NCI-H146 treated with DMSO at 0.1 percent for 48 hours (cell line): ENCODE measurements at regions not wholly inside any gene's neighbourhood (a gene's known extent, or its start where the extent isn't known, plus 50 kb on each side); places are given as distances from the start of the nearest gene placed in this dataset.
"Not testable (repeated sequence)": the region's sequence is repeated elsewhere in the genome, so short reads cannot be mapped to it uniquely, and the experiment has no call there.

Experiments used
- DNase-seq: peaks from one replicate; lab custom pipeline; 2025; ENCODE audit not compliant: unreplicated experiment; lab: John Stamatoyannopoulos, UW

DNA sequence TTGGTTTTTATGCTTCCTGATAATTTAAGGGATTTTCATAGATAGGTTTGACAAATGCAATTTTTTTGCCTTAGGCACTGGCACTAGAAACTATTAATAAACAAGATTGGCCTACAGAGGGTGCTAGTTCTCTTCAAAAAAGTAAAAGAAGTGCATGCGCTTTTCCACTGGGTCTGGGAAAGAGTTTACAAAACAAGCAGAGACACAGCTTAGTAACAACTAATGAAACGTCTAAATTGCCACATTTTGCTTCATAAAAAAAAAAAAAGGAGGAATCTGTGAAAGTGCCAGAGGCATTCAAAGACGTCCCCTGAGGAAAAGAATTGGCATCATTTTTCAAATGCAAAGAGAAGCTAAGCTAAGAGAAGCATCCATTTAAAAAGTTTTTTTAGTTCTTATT lies 58.3 kb upstream of the EEA1 start:
- peak; percentile 42 for DNase-seq

DNA sequence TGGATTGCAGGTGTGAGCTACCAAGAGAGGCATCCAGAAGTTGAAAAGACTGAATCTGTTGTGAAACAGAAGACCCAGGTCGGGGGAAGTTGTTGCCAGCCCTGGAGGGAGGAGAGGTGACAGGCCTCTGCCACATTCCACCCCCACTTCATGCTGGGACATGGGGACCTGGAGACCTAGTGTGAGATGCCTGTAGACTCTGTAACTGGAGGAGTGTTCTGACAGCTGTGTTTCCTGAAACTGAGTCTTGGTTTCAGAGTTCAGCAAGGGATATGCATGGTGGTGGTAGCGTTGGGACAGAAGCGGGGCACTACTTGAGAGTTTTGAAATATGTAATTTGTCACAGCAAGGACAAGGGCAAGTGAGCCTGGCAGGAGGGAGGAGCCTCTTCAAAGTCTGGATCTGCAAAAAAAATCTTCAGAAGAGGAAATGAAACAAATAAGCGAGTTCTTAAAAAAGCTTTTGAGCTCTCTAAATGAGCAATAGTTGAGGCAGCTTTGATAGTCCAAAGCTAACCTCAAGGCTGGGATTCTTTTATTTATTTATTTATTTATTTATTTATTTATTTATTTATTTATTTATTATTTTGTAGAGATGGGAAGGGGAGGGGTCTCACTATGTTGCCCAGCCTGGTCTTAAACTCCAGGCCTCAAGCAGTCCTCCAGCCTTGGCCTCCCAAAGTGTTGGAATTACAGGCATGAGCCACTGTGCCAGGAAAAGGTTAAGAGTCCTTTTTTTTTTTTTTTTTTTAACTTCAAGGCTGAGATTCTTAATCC lies 58.9 kb upstream of the EEA1 start:
- DNase-seq = no peak

DNA sequence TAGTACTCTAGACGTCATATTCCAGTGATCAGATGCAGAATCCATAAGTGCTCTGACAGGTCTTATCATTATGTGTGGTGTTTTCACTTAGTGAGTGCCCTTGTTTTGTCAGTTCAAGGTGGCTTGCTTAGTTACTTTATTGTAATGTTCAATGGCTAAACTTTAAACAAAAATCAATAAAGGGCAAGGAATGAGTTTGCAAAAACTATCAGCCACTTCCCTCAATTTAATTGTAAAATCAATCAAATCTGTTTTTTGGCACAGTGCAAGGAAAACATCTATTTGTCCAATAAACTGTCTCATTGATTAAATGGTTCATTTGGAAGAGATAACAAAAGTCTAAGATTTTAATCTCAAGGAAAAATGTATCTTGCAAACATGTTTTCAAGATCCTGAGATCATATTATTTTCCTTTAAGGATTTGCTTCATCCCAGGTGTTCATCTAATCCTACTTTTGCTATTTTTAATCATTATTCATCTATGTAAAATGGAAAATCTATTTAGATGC lies 59.6 kb upstream of the EEA1 start:
- DNase-seq = no peak

DNA sequence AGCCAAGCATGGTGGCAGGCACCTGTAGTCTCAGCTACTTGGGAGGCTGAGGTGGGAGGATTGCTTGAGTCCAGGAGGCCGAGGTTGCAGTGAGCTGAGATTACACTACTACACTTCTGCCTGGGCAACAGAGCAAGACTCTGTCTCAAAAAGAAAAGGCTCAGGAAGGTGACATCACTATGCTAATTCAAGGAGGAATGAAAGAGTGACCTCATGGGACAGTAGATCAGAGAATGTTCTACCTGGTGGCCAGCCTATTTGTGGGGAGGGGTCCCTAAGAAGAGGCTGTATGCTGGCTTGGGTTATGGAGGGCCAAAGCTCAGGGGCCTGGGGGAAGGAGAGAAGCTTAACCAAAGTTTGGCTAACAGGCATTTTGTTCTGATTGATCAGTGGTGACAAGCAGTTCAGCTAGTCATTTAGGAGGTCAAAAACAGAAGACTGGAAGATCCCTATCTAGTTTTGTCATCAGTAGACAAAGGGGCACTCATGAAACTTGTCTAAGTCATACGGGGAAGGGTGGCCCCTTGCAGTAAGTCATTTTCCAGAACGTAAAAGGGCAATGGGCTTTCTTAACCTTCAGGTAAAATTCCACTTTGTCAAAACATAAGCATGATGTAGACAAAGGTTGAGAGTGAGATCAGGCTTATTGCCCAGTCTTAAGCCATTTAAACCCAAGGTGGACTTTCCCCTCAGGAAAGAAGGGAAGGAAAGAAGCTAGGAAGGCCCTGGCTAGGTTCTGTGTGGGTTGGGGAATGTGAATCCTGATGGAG lies 60.8 kb upstream of the EEA1 start:
- DNase-seq = no peak

DNA sequence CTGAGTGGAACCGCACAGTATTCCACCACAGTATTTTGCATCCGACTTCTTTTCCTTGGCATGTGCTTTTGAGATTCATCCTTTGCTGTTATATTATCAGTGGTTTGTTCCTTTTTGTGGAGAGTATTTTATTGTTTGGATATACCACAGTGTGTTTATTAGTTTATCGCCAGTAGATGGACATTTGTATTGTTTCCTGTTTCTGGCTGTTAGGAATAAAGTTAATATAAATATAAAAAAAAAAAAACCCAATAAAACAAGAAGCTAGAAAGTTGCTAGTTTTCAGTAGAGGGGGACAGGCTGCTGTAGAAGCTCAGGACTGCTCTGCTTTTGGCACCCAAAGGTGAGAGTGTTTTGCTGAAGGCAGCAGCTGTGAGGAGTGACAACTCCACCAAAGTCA lies 62.0 kb upstream of the EEA1 start:
- no peak for DNase-seq

DNA sequence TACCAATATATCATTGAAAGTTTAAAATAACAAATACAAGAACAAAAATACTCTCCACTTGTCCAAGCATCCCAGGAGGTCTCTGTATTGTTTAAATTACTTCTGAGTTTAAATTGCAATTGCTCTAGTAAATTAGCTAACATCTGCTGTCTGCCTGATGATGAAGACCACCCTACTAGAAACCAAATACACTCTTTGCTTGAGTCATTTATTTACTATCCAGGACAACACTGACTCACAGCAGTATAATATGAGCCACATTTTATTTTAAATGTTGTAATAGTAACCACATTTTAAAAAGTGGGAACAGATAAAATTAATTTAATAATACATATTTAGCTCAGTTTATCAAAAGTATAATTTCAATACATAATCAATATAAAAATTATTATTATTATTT lies 62.9 kb upstream of the EEA1 start:
- DNase-seq = no peak

DNA sequence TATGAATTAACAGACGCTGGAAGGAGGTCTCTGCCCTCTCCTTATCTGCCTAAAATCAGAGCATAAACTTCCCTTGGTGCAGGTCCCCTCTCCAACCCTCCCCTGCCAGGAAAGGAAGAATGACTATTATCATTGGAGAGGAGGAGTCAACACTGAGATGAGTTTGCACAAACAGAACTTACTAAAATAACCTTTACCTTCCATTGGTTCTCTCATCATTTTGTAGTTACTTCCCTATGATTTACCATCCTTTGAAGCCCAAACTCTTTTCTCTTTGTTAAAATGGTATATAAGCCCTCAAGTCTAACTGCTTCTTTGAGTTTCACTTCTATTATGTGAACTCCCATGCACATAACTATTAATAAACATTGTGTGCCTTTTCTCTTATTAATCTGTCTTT lies 64.2 kb upstream of the EEA1 start:
- no peak for DNase-seq

DNA sequence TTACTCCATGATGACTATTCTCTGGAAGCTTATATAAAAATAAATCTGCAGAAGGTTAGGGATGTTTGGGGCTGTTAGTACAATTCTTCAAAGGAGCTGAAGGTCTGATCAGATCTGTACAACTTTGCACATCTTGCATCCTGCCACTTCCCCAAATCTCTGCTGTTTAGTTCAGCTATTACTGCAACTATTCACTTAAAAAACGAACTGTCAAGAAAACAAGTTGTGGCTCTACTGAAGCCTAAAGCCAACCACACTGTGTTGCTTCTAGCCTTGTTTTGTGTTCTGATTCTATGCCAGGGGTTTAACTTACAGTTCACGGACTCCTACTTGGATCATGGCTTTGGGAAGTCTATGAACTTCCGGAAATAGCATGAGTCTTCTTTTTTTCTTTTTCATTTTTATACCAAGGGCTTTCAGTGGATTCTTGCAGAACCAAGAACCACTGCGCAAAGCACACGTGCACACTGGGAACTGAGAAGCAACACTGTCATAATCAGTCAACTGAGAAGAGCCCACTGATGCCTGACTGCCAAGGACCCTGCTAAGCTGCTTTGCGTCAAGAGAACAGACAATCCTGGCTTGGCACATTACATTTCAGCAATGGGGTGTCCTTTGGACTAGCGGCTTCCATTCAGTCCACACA lies 66.3 kb upstream of the EEA1 start:
- no peak for DNase-seq

DNA sequence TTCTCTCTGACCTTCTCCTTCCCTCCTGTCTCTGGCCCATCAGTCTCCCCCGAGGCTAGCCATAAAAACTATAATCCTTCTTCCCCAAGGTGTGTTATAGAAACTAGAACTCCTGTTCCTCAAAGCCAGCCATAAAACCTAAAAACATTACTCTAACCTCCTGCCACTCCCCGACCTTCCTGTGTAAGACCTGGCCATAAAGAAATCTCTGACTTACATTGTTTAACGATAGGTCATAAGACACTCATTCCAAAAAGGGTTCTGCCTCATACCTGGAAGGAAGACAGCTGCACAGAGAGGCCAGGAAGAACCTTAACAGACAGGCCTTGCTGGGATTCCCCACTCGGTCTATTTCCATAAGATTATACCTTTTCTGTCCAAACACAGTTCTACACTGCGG lies 70.9 kb upstream of the EEA1 start:
- no peak for DNase-seq

DNA sequence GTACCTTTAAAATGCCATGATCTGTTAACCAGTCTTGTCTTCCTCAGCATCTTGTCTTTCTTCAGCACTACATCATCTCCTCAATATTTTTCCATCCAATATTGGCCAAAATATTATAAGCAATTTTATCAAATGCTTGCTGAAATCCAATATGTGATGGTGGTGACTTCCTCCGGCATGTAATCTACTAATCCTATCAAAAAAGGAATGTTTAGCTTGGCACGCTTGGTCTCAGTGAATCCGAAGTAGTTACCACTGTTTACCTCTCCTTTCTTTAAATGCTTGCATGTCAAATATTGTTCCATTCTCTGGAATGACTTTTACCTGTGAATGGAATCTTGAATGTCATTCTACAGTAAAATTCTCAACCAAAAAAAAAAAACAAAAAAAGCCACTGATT lies 72.3 kb upstream of the EEA1 start:
- DNase-seq = no peak

DNA sequence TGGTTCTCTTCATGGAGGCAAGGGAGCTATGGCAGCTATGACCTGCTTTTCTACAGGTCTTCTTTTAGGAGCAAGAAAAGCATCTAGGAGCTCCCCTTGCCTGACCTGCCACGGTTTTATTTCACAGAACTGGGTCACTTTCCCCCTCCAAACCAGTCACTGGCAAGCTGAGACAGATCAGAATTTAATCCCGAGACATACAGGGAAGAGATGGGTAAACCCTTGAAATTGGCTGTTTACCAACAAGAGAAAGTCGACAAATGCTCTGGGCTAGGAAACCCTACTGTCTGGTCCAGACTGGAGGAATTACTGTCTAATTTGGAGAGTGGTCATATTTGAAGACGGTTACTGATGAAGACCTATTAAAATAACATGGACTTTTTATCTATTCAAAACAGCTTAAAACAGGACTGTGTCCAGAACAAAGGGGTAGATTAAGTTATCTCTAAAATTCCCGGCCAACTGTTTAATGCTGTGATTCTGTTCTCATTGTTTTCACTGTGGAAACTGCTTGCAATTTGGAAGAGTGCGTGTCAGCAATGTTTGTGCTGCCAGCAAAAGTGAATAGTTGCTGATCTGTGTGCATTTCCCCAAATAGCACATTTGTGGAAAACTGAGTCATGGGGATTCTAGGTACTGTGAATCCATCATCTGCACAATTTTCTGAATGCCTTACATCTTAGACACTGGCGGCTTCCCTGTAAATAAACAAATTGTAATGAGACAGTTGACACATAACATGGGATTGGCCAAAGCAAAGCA lies 73.4 kb upstream of the EEA1 start:
- no peak for DNase-seq

DNA sequence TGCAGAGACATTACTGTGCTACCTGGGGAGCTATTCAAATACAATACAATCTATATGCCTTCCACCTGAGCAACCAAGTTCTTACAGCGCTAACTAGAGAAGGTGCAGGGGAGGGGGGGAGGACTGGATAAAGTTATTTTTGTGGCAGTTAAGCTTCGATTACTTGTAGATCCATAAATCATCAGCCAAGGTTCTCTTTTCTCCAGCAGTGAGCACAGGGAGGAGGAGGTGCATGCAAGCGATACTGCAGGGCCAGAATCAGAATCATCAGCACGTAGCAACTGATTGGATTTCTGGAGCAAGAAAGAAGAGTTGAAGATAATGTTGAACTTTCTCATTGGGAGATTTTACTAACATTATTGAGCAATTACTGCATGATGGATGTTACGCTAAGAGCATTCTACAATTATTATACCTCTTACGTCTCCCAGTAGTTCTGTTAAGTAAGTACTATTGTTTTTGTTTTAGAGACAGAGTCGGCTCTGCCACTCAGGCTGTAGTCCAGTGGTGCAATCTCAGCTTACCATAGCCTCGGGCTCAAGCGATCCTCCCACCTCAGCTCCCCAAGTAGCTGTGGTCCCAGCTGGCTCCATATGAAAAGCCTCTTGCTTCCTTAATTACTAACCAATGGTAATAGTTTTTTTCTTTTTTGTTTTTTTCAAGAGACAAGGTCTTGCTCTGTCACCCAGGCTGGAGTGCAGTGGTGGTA lies 74.6 kb upstream of the EEA1 start:
- no peak for DNase-seq

DNA sequence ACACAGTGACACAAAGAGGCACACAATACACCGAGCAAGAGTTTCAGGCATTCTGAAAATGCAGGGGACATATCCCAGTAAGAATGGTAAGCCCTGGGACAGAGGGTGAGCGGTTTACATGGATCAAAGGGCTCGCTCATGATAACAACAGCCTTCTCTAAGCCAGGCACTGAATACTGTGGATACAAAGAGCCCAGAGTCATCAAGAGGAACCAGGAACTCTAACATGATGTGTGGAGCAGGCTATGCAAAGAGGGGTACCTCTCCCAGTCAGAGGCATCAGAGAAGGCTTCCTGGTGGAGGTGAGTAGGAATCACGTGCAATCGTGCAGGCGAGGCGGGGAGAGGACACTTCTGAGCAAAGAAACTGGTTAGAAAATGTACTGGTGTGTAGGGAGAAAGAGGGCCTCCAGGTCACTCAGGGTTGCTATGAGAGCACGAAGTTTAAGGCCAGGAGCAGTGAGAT lies 76.9 kb upstream of the EEA1 start:
- DNase-seq = no peak

DNA sequence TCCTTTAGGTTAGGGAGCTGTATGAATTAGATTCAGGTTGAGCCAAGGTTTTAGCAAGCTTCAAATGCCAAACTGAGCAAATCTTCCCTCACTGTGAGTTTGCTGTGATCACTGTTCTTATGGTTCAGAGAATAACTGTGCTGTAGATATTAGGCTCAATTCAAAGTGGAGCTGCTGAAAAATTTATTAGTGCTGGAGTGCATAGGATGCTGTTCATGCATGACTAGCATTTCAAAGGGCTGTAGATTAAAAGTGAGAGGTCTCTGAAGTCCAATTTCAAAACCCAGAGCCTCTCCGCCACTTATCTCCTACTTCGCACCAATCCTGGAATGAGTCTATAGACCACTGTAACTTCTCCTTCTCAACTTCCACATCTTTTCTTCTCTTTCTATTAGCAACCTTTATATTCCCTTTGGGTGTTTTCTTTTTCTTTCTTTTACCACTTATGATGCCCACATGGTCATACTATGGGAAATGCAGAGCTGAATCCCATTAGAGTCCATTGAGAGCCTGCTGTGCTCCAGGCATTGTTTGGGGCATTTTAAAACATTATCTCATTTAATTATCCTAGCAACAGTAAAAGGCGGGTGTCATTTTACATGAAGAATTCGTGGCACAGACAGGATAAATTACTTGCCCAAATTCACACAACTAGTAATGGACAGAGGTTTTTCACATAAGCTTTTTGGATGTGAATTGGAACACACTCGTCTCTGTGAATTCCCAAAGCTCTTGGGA lies 77.5 kb upstream of the EEA1 start:
- DNase-seq = no peak

DNA sequence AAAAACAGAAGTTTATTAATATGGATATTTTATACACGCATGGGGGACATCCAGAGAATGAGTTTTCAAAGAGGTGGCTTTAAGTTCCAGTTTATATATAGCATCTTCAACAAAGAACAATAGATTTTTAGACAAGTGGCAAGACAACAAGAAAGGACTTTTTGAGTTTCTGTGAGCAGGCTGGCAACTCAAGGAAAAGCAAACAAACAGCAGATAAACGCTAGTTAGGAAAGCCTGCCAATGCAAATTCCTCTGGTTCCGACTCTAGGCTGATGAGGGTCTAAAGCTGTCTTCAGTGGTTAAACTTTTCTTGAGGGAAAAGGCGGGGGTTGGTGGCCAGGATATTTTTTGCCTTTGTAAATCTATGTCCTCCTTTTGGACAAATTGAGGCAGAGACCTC lies 78.4 kb upstream of the EEA1 start:
- no peak for DNase-seq

DNA sequence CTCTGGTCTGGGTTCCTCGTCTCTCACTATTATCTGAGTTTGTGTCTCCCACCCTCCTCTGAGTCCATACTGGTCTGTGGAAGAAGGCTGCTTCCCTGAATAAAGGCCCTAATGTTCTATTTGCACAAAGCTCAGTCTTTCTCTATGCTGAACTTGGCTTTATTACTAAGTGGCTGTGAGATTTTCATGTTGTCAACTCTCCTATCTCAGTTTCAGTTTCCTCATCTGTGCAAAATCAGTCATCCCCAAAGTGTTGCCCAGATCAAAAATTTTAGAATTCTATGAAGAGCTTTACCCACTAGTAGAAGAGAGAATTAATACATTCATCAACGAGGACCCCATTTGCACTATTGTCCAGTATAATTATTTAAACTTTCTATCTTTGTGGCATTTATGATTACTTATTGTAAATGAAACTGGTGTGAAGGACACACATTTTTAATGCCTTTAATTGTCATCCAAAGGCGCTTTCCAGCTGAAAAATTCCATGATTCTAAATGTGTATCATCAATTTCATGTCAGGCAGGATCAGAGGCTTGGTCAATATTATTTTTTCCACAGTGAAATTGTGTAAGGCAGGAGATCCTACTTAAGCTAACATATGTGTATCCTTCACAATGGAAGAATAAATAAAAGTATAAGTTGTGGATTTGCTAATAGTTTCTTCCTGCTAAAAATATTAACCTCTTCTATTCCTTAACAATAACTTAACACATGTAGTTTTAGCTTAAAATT lies 79.1 kb upstream of the EEA1 start:
- no peak for DNase-seq

DNA sequence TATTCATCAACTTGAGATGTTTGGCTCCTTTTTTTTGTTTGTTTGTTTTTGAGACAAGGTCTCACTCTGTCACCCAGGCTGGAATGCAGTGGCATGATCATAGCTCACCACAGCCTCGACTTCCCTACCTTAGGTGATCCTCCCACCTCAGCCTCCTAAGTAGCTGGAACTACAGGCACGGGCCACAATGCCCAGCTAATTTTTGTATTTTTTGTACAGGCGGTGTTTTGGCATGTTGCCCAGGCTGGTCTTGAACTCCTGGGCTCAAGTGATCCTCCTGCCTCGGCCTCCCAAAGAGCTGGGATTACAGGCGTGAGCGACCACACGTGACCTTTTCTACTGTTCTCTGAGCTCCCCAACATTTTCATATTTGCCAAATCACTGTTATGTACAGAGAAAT lies 79.8 kb upstream of the EEA1 start:
- DNase-seq = not testable (repeated sequence)

DNA sequence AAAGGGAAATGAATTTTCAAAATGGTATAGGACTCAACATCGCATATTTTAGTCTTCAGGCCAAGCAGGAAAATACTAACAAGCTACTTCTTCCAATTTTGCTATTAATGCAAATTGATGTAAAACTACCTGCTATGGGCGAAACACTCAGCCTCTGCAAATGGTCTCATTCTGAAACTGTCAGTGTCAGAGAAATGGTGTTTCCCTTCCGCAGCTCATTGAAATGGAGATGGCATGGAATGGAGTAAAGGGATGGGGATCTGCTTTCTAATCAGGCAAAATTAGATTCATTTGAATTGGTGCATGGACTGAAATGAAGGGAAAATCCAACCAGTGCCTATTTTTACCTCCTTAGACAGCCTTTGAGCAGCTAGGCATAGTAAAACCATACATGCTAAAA lies 80.4 kb upstream of the EEA1 start:
- no peak for DNase-seq

DNA sequence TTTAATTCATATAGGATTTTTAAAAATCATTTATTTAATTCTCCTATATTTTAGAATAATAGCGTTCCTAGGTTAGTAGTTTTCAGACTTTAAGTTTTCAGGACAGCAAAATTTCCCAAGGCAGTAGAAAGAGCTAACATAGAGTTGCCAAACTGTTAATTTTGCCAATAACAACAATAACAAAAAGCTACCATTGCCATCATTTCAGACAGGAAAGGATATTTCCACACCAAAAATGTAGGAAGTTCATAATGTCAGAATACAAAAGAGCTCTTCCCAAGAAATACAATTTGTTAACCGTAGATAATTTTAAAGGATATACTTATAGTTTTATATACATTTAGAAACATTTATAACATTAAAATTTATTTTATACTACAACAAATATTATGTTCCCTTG lies 81.4 kb upstream of the EEA1 start:
- no peak for DNase-seq
